ENCODE measurements at regions not wholly inside any gene's neighbourhood (a gene's known extent, or its start where the extent isn't known, plus 50 kb on each side); places are given as distances from the start of the nearest gene placed in this dataset.

DNA sequence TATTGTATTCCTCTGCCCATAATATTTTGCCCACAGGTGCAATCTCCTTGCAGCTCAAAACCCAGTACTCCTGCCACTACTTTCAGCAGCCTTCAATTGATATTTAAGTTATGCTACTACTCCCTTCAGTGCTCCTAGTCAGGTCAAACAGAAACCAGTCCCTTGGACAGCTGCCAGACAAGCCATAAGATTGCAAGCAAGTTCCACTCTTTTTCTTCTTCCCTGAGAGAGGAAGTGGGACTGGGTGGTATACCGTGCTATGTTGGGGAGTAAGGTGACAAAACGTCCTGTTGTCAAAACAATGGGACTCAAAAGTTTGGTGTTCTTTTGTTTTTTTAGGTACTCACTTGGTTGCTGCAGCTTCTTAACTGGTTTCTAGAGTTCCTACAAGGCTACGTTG is 63.1 kb upstream of the FRY start:
- no peak for TF ChIP-seq CTCF (IDR thresholded peaks at IDR 0.05; ENCODE audit: low read depth, low read length)
- no peak for TF ChIP-seq MYC (IDR thresholded peaks at IDR 0.05; ENCODE audit: low read depth, low read length)
- TF ChIP-seq, protein P1, sequence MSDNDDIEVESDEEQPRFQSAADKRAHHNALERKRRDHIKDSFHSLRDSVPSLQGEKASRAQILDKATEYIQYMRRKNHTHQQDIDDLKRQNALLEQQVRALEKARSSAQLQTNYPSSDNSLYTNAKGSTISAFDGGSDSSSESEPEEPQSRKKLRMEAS (IDR thresholded peaks at IDR 0.05; ENCODE audit: low read depth, low read length), result no peak
- TF ChIP-seq POLR2A (IDR thresholded peaks at IDR 0.05; ENCODE audit: extremely low read depth, insufficient read length), result no peak
- DNase-seq (ENCODE audit: low read depth), result peak; percentile 63
- H3K4me3 ChIP-seq (ENCODE audit: low read depth, low read length), result no peak overlapping the region

DNA sequence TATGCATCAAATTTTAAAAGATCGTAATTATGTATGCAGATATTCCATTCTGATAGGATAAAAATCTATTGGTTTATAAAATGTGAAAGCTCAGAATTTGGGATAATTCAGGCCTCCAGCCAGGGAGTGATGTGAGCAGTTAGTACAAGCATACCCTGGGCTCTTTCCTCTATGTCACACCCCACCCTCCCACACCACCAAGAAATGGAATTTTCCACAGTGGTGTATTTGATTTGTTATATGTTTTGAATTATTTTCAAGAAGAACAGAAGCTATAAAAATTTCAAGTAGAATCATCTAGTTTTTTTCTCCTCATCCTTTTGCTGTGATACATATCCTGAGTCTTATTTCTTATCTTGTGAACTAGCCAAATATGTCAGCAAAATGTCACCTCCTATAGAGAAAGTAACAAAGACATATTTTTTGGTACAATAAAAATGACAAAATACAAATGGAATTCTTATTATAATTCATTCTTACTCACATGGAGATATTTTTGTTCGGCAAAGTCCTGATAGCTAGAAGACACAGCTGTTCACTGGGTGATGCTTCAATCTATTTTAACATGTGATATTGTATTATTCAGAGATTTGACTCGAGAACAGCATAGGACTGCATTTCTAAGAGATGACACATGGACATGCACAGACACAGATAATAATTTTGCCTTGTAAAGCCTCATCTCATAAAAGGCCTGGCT is 61.2 kb upstream of the FRY start:
- no peak for DNase-seq (ENCODE audit: low read depth)

DNA sequence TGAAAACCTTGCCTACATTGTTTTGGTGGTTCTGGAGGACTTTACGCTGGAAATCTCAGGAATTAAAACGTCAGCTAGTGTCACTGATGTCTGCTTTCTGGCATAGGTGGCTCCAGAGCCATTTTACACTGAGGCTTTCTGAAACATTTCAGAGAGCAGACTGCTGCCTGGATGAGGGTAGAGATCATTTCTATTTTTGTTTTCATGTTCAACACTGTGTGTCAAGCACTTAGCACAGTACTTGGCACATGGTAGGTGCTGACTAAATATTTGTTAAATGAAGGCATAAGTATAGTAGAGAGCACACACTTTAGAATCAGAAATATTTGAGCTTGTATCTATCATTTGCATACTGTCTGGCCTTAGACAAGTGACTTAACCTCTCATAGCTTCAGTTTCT is 59.1 kb upstream of the FRY start:
- DNase-seq (ENCODE audit: low read depth), result no peak
- no peak overlapping the region for H3K4me3 ChIP-seq (ENCODE audit: low read depth, low read length)
- no peak for TF ChIP-seq CTCF (IDR thresholded peaks at IDR 0.05; ENCODE audit: low read depth, low read length)
- TF ChIP-seq MYC (IDR thresholded peaks at IDR 0.05; ENCODE audit: low read depth, low read length), result no peak
- no peak for TF ChIP-seq POLR2A (IDR thresholded peaks at IDR 0.05; ENCODE audit: extremely low read depth, insufficient read length)
- TF ChIP-seq, protein P1 (IDR thresholded peaks at IDR 0.05; ENCODE audit: low read depth, low read length), result no peak

More for the DNA sequence above, 61.2 kb upstream of the FRY start:
- H3K4me3 ChIP-seq (ENCODE audit: low read depth, low read length), result no peak overlapping the region
- TF ChIP-seq, protein P1 (IDR thresholded peaks at IDR 0.05; ENCODE audit: low read depth, low read length), result no peak
- TF ChIP-seq POLR2A (IDR thresholded peaks at IDR 0.05; ENCODE audit: extremely low read depth, insufficient read length) (no peak), MYC (IDR thresholded peaks at IDR 0.05; ENCODE audit: low read depth, low read length) (no peak), CTCF (IDR thresholded peaks at IDR 0.05; ENCODE audit: low read depth, low read length) (no peak)

DNA sequence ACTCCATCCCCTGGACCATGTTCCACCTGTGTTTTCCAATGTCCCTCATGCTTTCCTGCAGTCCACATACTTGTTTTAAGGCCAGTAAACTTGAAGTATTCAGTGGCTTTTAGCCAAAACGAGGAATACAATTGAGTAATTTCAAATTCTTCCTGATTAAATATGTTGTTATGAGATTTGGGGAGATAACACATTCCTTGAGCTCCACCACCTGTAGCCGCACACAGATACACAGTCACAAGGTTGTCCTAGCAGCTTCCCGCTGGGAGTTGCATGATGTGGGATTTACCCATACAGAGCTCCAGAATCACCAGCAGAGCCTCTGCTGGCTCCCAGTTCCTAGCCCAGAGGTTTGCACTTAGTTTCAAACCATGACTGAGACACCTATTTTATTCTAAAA is 53.6 kb upstream of the FRY start:
- no peak overlapping the region for H3K4me3 ChIP-seq (ENCODE audit: low read depth, low read length)
- DNase-seq (ENCODE audit: low read depth), result no peak
- TF ChIP-seq MYC (IDR thresholded peaks at IDR 0.05; ENCODE audit: low read depth, low read length), result no peak
- TF ChIP-seq, protein P1 (IDR thresholded peaks at IDR 0.05; ENCODE audit: low read depth, low read length), result no peak
- no peak for TF ChIP-seq POLR2A (IDR thresholded peaks at IDR 0.05; ENCODE audit: extremely low read depth, insufficient read length)
- TF ChIP-seq CTCF (IDR thresholded peaks at IDR 0.05; ENCODE audit: low read depth, low read length), result no peak

DNA sequence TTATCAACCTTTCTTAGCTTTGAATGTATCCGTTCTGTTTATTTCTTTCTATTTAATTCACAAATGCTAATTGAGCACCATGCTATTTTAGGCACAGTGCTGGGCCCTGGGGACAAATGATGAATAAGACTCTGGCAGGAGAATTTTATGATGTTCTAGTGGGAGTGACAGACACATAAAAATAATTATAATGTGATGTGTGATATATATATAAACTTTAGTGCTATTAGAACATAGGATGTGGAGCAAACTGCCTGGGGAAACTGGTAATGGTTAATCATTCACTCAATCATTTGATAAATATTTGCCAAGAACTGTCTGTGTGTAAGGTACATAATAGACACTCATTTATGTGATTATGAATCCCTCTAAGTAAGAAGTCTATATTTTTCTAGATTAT is 50.7 kb upstream of the FRY start:
- no peak overlapping the region for H3K4me3 ChIP-seq (ENCODE audit: low read depth, low read length)
- DNase-seq (ENCODE audit: low read depth), result no peak

More for the DNA sequence above, 50.7 kb upstream of the FRY start:
- TF ChIP-seq, protein P1 (IDR thresholded peaks at IDR 0.05; ENCODE audit: low read depth, low read length), result no peak
- TF ChIP-seq POLR2A (IDR thresholded peaks at IDR 0.05; ENCODE audit: extremely low read depth, insufficient read length) (no peak), MYC (IDR thresholded peaks at IDR 0.05; ENCODE audit: low read depth, low read length) (no peak), CTCF (IDR thresholded peaks at IDR 0.05; ENCODE audit: low read depth, low read length) (no peak)

All from NB4 (cell line).